ENCODE measurements at regions not wholly inside any gene's neighbourhood (a gene's known extent, or its start where the extent isn't known, plus 50 kb on each side); places are given as distances from the start of the nearest gene placed in this dataset.

GRCh38 chr7:32158751-32159745 is 88.8 kb upstream of the PDE1C start:
- no peak for TF ChIP-seq FOXM1 (IDR thresholded peaks at IDR 0.05; ENCODE audit: borderline replicate concordance, low read depth)
- TF ChIP-seq, protein P1, sequence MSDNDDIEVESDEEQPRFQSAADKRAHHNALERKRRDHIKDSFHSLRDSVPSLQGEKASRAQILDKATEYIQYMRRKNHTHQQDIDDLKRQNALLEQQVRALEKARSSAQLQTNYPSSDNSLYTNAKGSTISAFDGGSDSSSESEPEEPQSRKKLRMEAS (IDR thresholded peaks at IDR 0.05) = no peak
- no peak for TF ChIP-seq EGR1 (IDR thresholded peaks at IDR 0.05)
- no peak for TF ChIP-seq YY1 (IDR thresholded peaks at IDR 0.05; ENCODE audit: low read depth)
- no peak for TF ChIP-seq TCF12 (IDR thresholded peaks at IDR 0.05; ENCODE audit: low read depth)
- TF ChIP-seq CREB1 (IDR thresholded peaks at IDR 0.05; ENCODE audit: low read depth) = no peak
- TF ChIP-seq EP300 (IDR thresholded peaks at IDR 0.05; ENCODE audit: borderline replicate concordance) = no peak
- TF ChIP-seq, protein P2, sequence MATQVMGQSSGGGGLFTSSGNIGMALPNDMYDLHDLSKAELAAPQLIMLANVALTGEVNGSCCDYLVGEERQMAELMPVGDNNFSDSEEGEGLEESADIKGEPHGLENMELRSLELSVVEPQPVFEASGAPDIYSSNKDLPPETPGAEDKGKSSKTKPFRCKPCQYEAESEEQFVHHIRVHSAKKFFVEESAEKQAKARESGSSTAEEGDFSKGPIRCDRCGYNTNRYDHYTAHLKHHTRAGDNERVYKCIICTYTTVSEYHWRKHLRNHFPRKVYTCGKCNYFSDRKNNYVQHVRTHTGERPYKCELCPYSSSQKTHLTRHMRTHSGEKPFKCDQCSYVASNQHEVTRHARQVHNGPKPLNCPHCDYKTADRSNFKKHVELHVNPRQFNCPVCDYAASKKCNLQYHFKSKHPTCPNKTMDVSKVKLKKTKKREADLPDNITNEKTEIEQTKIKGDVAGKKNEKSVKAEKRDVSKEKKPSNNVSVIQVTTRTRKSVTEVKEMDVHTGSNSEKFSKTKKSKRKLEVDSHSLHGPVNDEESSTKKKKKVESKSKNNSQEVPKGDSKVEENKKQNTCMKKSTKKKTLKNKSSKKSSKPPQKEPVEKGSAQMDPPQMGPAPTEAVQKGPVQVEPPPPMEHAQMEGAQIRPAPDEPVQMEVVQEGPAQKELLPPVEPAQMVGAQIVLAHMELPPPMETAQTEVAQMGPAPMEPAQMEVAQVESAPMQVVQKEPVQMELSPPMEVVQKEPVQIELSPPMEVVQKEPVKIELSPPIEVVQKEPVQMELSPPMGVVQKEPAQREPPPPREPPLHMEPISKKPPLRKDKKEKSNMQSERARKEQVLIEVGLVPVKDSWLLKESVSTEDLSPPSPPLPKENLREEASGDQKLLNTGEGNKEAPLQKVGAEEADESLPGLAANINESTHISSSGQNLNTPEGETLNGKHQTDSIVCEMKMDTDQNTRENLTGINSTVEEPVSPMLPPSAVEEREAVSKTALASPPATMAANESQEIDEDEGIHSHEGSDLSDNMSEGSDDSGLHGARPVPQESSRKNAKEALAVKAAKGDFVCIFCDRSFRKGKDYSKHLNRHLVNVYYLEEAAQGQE (IDR thresholded peaks at IDR 0.05; ENCODE audit: low read depth) = no peak
- no peak for TF ChIP-seq CEBPB (IDR thresholded peaks at IDR 0.05)
- no peak for TF ChIP-seq RAD21 (IDR thresholded peaks at IDR 0.05; ENCODE audit: low read depth)
- no peak for TF ChIP-seq ZBTB7A (IDR thresholded peaks at IDR 0.05; ENCODE audit: low read depth)
- no peak for TF ChIP-seq TAF1 (IDR thresholded peaks at IDR 0.05; ENCODE audit: low read depth)
- no peak for TF ChIP-seq TEAD4 (IDR thresholded peaks at IDR 0.05)

All from Ishikawa (cell line).